GM19438 (cell line): ENCODE measurements at regions not wholly inside any gene's neighbourhood (a gene's known extent, or its start where the extent isn't known, plus 50 kb on each side); places are given as distances from the start of the nearest gene placed in this dataset.

Experiments used
- ATAC-seq: cut with Tn5 transposase; IDR thresholded peaks from one replicate; pipeline ENCODE4 v1.9.1; 2021; ENCODE audit warnings: low read depth; ENCODE audit not compliant: unreplicated experiment

- no peak for ATAC-seq
These were observed 191.6 kb upstream of the NCAM1 start for GRCh38 chr11:112769584-112769983.

- no peak for ATAC-seq
These were observed 191.2 kb upstream of the NCAM1 start for GRCh38 chr11:112770033-112770432.

DNA sequence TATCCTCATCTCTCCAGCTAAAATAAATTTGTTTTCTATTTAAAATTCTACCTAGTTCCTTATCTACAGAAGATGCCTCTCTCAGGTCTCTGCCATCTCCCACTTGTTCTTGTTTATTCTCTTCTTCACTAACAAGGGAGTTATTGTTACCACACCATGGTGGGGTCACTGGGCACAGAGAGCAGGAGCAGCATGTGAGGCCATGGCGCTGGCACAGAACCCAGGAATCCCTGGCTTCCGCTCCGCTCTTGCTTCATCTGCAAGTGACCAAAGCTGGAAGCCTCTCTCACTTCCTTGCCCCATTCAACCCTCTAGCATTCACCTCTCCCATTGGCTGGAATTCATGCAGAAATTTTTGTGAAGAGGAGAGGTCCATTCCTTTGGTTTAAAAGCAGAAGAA, 190.7 kb upstream of the NCAM1 start:
- ATAC-seq, result no peak

- ATAC-seq, result no peak
These were observed 189.4 kb upstream of the NCAM1 start for GRCh38 chr11:112771851-112772250.

DNA sequence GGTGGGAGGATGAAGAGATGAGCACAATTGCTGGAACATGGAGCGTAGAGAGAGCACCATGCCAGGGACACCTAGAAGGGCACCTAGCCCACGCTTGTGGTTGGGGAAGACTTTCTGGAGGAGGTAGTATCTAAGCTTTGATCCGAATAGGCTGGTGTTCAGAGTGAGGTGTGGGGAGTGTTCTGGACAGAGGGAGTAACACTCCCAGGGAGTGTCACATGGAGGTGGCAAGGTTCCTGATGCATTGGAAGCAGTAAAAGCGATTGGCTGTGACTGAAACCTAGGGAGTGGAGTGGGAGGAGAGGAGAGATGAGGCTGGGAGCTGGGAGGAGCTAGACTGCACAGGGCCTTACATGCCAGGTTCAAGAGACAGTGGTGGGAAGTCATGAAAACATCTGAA, 188.0 kb upstream of the NCAM1 start:
- no peak for ATAC-seq

DNA sequence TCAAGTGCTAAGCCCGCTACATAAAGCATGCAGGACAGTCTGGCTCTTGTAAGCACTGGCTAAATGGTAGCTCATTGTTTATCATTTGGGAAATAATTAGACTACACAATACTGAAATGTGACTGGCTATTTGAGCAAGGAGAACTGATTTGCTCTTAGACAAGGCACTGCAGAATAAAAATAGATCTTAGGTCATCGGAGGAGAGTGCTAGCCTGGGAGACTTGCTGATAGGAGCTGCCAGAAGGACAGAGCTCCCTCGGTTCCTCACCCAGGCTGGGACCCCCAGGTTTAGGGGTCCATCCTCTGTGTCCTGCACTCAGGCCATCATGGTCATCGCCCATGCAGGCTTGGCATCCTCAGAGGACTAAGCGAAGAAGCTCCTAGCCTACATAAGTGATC, 184.4 kb upstream of the NCAM1 start:
- ATAC-seq, result no peak

DNA sequence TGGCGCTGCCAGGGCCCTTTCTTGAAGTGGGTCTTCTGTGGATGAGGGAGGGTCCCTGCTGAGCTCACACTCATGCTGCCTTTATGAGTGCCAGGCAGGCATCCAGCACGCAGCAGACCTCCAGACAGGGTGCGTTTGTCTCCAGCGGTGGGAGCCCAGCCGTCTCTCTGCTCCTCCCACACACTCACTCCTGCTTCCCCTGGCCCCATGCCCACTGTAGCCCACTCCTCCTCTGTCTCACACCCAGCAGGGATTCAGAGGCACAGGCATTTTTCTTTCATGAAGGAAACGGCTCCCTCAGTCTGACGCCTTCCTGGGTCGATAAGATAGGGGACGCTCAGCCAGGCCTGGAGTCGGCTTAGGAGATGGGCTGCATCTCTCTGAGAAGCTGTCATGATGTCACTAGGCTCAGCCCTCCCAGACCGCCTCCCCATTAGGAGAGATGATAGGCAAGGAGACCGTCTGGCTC, 183.9 kb upstream of the NCAM1 start:
- no peak for ATAC-seq

- ATAC-seq, result no peak
These were observed 182.9 kb upstream of the NCAM1 start for GRCh38 chr11:112778091-112778876.

DNA sequence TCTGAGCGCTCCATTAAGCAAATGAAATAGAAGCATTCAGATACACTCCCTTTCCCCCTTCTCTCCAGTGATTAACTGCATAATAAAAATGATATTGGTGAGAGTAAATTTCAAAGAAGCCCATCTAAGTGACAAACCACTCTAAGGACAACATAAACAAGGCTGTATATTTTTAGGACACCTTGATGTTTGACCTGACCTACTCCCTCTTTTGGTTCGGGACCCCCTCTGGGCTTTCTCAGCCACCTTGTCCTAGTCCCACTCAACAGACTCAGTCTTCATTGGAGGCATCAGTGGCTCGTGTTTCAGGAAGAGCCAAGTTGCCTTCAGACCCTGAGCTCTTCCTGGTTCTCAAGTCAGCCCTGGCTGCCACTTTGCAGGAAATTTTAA, 182.3 kb upstream of the NCAM1 start:
- no peak for ATAC-seq

DNA sequence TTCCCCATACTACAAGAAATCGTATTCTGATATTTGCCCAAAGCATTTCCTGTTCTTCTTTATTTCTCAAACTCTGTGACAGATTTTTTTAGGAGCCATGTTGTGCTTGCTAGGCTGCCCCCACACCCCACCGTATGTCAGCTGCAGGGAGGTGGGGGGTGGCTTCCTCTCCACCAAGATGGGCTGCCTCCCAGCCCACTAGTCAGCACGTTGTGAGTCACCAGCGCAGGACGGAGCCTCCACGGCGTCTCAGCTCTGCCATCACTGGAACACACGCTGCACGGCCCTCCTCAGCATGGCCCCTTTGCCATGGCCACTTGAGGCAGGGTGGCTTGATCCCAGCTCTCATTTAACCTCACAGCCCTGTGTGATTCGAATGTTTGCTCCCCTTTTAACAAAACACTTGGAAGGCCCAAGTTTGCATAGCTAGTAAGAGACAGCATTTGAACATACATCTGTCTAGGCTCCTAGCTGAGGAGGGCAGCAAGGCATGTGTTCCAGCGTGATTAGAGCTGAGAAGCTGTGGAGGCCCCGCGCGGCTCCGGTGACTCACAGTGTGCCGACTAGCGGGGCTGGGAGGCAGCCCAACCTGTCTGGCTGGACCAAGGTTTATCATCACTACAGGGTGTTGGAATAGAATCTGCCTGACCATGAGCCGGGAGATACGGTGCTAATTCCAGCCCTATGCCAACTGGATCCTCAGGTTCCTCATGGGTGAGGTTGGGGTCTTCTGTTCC, 180.7 kb upstream of the NCAM1 start:
- no peak for ATAC-seq

- no peak for ATAC-seq
These were observed 177.3 kb upstream of the NCAM1 start for GRCh38 chr11:112783945-112784322.

- ATAC-seq, result no peak
These were observed 176.7 kb upstream of the NCAM1 start for GRCh38 chr11:112784323-112785073.

GRCh38 chr11:112785149-112785548, 176.1 kb upstream of the NCAM1 start:
- ATAC-seq, result no peak

GRCh38 chr11:112785719-112786118, 175.5 kb upstream of the NCAM1 start:
- ATAC-seq, result no peak

- no peak for ATAC-seq
These were observed 175.0 kb upstream of the NCAM1 start for GRCh38 chr11:112786196-112786595.

GRCh38 chr11:112786886-112787530, 174.2 kb upstream of the NCAM1 start:
- no peak for ATAC-seq

- ATAC-seq, result no peak
These were observed 171.7 kb upstream of the NCAM1 start for GRCh38 chr11:112789481-112789880.

DNA sequence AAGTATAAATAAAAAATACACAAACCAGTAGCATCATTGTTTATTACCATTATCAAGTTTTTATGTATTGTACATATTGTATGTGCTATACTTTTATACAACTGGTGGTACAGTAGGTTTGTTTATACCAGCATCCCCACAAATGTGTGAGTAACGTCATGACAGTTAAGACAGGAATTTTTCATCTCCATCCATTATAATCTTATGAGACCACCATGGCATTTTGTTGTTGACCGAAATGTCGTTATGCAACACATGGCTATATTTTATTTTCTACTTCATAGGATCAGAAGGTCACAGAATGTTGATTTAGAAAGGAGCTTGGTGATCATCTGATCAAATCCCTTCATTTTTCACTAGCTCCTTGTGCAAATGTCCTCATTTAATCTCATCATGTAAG, 170.9 kb upstream of the NCAM1 start:
- no peak for ATAC-seq

GRCh38 chr11:112792070-112792469, 169.2 kb upstream of the NCAM1 start:
- ATAC-seq, result no peak

GRCh38 chr11:112793416-112793815, 167.8 kb upstream of the NCAM1 start:
- no peak for ATAC-seq

GRCh38 chr11:112794331-112794846, 166.8 kb upstream of the NCAM1 start:
- ATAC-seq, result no peak
